Epithelial cell of esophagus (primary cell): ENCODE measurements at regions not wholly inside any gene's neighbourhood (a gene's known extent, or its start where the extent isn't known, plus 50 kb on each side); places are given as distances from the start of the nearest gene placed in this dataset.

ENCODE experiments used
- DNase-seq: peaks from one replicate; pipeline ENCODE4 v3.0.0; 2010; ENCODE audit warnings: low read depth
- H3K4me3 ChIP-seq: 2 replicates; pipeline ENCODE4 v1.5.1; 2011; ENCODE audit warnings: mild to moderate bottlenecking, low read length, control low read depth
- TF ChIP-seq, protein P1 (sequence below): IDR thresholded peaks from 2 replicates; pipeline ENCODE4 v1.5.1; 2011; ENCODE audit warnings: low read depth, mild to moderate bottlenecking, low read length, control low read depth, inconsistent platforms; ENCODE audit not compliant: insufficient read depth; ENCODE audit errors: missing control alignments

DNA sequence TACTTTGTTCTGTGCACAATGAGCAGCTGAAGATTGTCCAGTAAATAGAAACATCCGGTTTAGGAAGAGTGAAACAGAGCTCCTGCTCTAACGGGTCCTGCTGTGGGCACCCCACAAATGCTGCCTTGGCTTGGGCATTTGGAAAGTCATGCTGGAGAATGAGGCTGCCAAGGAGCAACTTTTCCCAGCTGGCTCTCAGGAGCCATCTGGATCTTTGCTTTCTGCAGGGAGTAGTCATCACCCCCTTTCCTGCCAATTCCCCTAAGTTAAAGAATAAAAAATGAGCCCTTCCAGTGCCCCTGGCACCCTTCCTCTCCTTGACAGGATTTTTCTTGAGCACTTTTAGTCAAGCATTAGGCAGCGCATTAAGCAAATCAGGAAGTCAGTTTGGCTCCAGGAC, 90.0 kb downstream of the FAM43A start:
- no peak overlapping the region for H3K4me3 ChIP-seq
- TF ChIP-seq, protein P1, sequence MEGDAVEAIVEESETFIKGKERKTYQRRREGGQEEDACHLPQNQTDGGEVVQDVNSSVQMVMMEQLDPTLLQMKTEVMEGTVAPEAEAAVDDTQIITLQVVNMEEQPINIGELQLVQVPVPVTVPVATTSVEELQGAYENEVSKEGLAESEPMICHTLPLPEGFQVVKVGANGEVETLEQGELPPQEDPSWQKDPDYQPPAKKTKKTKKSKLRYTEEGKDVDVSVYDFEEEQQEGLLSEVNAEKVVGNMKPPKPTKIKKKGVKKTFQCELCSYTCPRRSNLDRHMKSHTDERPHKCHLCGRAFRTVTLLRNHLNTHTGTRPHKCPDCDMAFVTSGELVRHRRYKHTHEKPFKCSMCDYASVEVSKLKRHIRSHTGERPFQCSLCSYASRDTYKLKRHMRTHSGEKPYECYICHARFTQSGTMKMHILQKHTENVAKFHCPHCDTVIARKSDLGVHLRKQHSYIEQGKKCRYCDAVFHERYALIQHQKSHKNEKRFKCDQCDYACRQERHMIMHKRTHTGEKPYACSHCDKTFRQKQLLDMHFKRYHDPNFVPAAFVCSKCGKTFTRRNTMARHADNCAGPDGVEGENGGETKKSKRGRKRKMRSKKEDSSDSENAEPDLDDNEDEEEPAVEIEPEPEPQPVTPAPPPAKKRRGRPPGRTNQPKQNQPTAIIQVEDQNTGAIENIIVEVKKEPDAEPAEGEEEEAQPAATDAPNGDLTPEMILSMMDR: no peak
- no peak for DNase-seq

DNA sequence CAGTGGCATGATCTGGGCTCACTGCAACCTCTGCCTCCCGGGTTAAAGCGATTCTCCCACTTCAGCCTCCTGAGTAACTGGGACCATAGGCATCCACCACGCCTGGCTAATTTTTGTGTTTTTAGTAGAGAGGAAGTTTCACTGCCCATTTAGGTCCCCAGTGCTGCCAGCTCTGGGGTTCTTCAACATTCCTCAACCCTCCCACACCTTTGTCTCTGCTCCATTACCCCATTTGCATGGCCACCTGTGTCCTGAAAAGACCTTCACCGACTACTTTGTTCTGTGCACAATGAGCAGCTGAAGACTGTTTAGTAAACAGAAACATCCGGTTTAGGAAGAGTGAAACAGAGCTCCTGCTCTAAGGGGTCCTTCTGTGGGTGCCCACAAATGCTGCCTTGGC, 92.0 kb downstream of the FAM43A start:
- H3K4me3 ChIP-seq: no peak overlapping the region
- no peak for DNase-seq
- TF ChIP-seq, protein P1: no peak

DNA sequence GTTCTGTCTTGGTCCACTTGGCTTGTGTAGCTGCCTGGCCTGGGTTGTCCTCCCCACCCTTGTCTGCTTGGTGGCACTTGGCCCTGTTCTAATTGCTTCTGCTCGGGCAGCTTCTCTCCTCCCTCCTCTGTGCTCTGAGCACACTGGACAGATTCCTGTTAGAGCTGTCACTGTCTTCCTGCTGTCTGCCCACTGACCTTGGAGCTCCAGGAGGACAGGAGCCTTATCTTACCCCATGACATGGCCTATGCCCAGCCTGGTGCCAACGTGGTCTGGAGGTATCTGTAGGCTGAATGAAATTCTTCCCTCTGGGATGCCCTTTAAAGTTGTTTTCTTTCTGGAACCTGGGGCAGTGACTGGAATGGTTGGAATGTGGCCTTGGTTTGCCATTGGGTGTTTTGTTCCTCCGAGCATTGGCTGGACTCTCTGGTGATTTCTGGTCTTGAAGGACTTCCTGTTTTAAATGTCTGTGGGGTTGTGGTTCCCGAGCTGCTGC, 94.1 kb downstream of the FAM43A start:
- H3K4me3 ChIP-seq: no peak overlapping the region
- DNase-seq: no peak
- TF ChIP-seq, protein P1: no peak

DNA sequence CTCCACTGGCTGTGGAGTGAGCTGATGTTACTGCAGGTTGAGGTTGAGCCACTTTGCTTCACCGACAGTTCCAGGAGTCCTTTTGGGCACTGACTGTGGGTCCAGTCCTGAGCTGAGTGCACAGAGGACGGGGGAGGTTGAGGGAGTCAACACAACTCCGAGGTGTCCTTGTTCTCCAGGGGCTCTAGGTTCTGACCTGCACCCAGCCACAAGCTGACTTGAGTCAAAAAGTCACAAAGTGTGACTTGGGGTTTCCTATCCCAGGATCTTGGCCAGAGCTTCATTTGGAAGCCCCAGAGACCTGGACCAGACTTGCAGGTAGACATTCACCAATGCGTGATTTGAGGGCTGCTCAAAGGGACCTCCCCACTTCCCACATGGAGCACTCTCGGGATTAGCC, 95.0 kb downstream of the FAM43A start:
- TF ChIP-seq, protein P1: no peak
- no peak overlapping the region for H3K4me3 ChIP-seq
- no peak for DNase-seq

DNA sequence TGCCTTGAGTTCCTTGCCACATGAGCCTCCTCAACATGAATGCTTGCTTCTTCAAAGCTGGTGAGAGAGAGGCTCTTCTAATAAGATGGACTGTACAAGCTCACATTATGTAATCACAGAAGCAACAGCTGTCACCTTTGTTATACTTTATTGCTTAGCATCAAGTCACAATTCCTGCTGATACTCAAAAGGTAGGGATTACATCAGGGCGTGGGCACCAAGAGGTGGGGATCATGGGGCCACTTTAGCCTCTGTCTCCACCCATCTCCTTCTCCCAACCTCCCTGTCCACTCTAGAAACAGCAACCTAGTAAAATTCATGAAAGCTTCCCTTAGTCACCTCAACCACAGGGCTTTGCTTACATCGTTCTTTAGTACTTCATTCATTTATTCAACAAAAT, 95.9 kb downstream of the FAM43A start:
- H3K4me3 ChIP-seq: no peak overlapping the region
- TF ChIP-seq, protein P1: no peak
- no peak for DNase-seq

DNA sequence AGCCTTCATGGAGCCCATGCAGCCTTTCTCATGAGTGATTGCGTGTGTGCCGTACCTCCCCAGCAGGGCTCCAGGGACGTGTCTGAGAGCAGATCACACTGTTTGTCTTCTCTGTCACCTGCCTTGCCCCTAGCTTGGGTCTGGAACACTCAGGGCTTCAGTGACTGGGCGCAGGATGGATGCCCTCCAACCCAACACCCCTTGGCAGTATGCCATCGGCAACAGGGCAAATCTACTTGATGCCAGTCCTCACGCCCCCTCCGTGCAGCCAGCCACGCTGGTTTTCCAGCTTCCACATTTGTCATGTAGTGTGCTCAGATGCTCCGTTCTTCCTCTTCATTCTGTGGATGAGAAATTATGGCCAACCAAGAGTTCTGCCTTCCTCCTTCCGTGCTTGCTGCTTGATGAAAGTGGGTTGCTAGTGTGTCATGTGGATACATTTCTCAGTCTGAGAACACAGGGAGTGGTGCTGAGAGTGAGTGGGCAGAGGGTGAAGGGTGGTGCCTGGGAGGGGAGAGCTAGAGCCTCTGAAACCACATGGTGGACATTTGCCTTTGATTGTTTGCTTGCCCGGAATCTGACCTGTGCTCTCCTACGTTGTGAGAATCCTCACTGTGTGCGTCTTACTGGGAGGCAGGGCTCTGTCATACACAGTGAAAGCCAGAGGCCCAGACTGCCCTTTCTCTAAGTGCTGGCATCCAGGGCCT, 97.2 kb downstream of the FAM43A start:
- no peak overlapping the region for H3K4me3 ChIP-seq
- DNase-seq: no peak

More for the DNA sequence above, 97.2 kb downstream of the FAM43A start:
- TF ChIP-seq, protein P1: no peak
